ENCODE measurements at regions not wholly inside any gene's neighbourhood (a gene's known extent, or its start where the extent isn't known, plus 50 kb on each side); places are given as distances from the start of the nearest gene placed in this dataset.

- no TSS peak for BruUV-seq (replicated peaks)
- Histone ChIP-seq H3K9ac (ENCODE audit: insufficient read depth in 1 of 2, low read depth in 2 of 2, low read length in 2 of 2) (no peak overlapping the region), H3K9me1 (ENCODE audit: control insufficient read depth, insufficient read depth, low read length) (no peaks in the 10 kb centered on the region), H3K27ac (ENCODE audit: extremely low read depth, low read depth, low read length) (no peak overlapping the region), H3K4me1 (replicated peaks in 1 of 2; ENCODE audit: control insufficient read depth in 2 of 2, insufficient read depth in 2 of 2, low read length in 2 of 2) (no peaks in the 10 kb centered on the region), H3K9me3 (replicated peaks; ENCODE audit: control insufficient read depth, insufficient read depth, low read depth, low read length) (no peaks in the 10 kb centered on the region), H3K4me2 (ENCODE audit: insufficient read depth, low read length) (no peak overlapping the region), H3K36me3 (ENCODE audit: control insufficient read depth, insufficient read depth, low read length) (no peaks in the 10 kb centered on the region), H2AFZ (ENCODE audit: low read depth, low read length) (no peak overlapping the region), H3K27me3 (ENCODE audit: control insufficient read depth in 2 of 2, insufficient read depth in 2 of 2, low read length in 2 of 2) (no peaks in the 10 kb centered on the region; a peak in 2 of 5 replicates), H3K79me2 (ENCODE audit: control insufficient read depth, insufficient read depth, low read length) (no peaks in the 10 kb centered on the region), H3K4me3 (no peak overlapping the region), H4K20me1 (replicated peaks; ENCODE audit: control insufficient read depth, insufficient read depth, low read length) (no peaks in the 10 kb centered on the region)
- FAIRE-seq (no peak), ATAC-seq (no peak; the same call in 2 of the 3 replicates), DNase-seq (ENCODE audit: extremely low read depth in 1 of 4, low spot score in 3 of 4) (no peak)
- ChIA-PET POLR2A (no interaction called here), CTCF (ENCODE audit: low intra/inter-chr PET ratio) (interaction anchor here (0.5 kb wide), 1 partner anchor 297 kb away, joined by 3 read pairs; no protein-coding TSS in a partner anchor)
- 5% methylated on average over 5 of the region's 5 CpGs for WGBS (ENCODE audit: insufficient coverage, low coverage, missing lambda C conversion rate)
- in situ Hi-C loops (cut with MboI) = no loop called here
- intact Hi-C loops (cut with micrococcal nuclease) = no loop called here
- no peak for TF ChIP-seq NEUROD1 (IDR thresholded peaks at IDR 0.05; ENCODE audit: borderline replicate concordance, low read depth, low read length, partially characterized antibody)
- no peak for TF ChIP-seq E2F8 (IDR thresholded peaks at IDR 0.05; ENCODE audit: low read depth, partially characterized antibody)
- no peak for TF ChIP-seq HMGXB4 (CRISPR knock-in tag; IDR thresholded peaks at IDR 0.05)
- TF ChIP-seq CHD1 (IDR thresholded peaks at IDR 0.05; ENCODE audit: low read length) = no peak
Measured at GRCh38 chr7:39847227-39847626, 102.8 kb upstream of the CDK13 start.

Data from K562 (cell line).